Neural progenitor cell (in vitro differentiated cells): ENCODE measurements at regions not wholly inside any gene's neighbourhood (a gene's known extent, or its start where the extent isn't known, plus 50 kb on each side); places are given as distances from the start of the nearest gene placed in this dataset.

ENCODE experiments used
- DNase-seq: peaks from one replicate; pipeline ENCODE4 v3.0.0-alpha.2; 2016; ENCODE audit warnings: low spot score
- H2AFZ ChIP-seq: fragments of 200-600 bp; sonication (generic); replicated peaks from 2 replicates; pipeline ENCODE4 v1.6.1; 2016; ENCODE audit warnings: antibody characterized with exemption
- H3F3A ChIP-seq: fragments of 200-600 bp; sonication (generic); 2 replicates; pipeline ENCODE4 v1.6.1; 2016; ENCODE audit warnings: antibody characterized with exemption, low read depth
- H3K27ac ChIP-seq: fragments of 200-600 bp; sonication (generic); 2 replicates; pipeline ENCODE4 v1.5.1; 2016; ENCODE audit warnings: mild to moderate bottlenecking
- H3K27me3 ChIP-seq: fragments of 200-600 bp; sonication (generic); 2 replicates; pipeline ENCODE4 v1.6.1; 2016; ENCODE audit warnings: mild to moderate bottlenecking, moderate library complexity
- H3K36me3 ChIP-seq: fragments of 200-600 bp; sonication (generic); 2 replicates; pipeline ENCODE4 v1.5.1; 2016
- H3K4me1 ChIP-seq: fragments of 200-600 bp; sonication (generic); 2 replicates; pipeline ENCODE4 v1.6.1; 2016; ENCODE audit warnings: mixed run types
- H3K4me2 ChIP-seq: fragments of 200-600 bp; sonication (generic); 2 replicates; pipeline ENCODE4 v1.6.1; 2016
- H3K4me3 ChIP-seq: fragments of 200-600 bp; sonication (generic); 2 replicates; pipeline ENCODE4 v1.5.1; 2016
- H3K79me2 ChIP-seq: fragments of 200-600 bp; sonication (generic); 2 replicates; pipeline ENCODE4 v1.6.1; 2016; ENCODE audit warnings: low read depth
- H3K9ac ChIP-seq: fragments of 200-600 bp; sonication (generic); 2 replicates; pipeline ENCODE4 v1.6.1; 2016
- H3K9me3 ChIP-seq: fragments of 200-600 bp; sonication (generic); 2 replicates; pipeline ENCODE4 v1.5.1; 2016; ENCODE audit warnings: low read depth
- H4K20me1 ChIP-seq: fragments of 200-600 bp; sonication (generic); 2 replicates; pipeline ENCODE4 v1.6.1; 2016; ENCODE audit warnings: low read depth
- H3K27ac Mint-ChIP-seq: 3 replicates; pipeline ENCODE4 v1.8.0; 2021; ENCODE audit warnings: mixed read lengths
- H3K27me3 Mint-ChIP-seq: 2 replicates; pipeline ENCODE4 v1.8.0; 2022; ENCODE audit warnings: low read depth, mild to moderate bottlenecking, inconsistent platforms, moderate library complexity, mixed read lengths; ENCODE audit not compliant: insufficient read depth
- H3K36me3 Mint-ChIP-seq: 3 replicates; pipeline ENCODE4 v1.8.0; 2021; ENCODE audit warnings: mixed read lengths
- H3K4me1 Mint-ChIP-seq: 3 replicates; pipeline ENCODE4 v1.8.0; 2021; ENCODE audit warnings: mixed read lengths
- H3K4me3 Mint-ChIP-seq: 3 replicates; pipeline ENCODE4 v1.8.0; 2021; ENCODE audit warnings: mild to moderate bottlenecking, moderate library complexity, mixed read lengths
- H3K9me3 Mint-ChIP-seq: 3 replicates; pipeline ENCODE4 v1.8.0; 2020; ENCODE audit warnings: mixed read lengths
- EZH2 ChIP-seq: fragments of 200-600 bp; sonication (generic); IDR thresholded peaks from 2 replicates; pipeline ENCODE4 v1.6.1; 2017; ENCODE audit warnings: antibody characterized with exemption, mild to moderate bottlenecking, moderate library complexity
- EZH2phosphoT487 ChIP-seq: fragments of 200-600 bp; sonication (generic); IDR thresholded peaks from 2 replicates; pipeline ENCODE4 v1.6.1; 2017; ENCODE audit warnings: antibody characterized with exemption
- TF ChIP-seq, protein P1 (sequence below): fragments of 200-600 bp; sonication (generic); IDR thresholded peaks from 2 replicates; pipeline ENCODE4 v1.5.1; 2017; ENCODE audit warnings: antibody characterized with exemption, mild to moderate bottlenecking

DNA sequence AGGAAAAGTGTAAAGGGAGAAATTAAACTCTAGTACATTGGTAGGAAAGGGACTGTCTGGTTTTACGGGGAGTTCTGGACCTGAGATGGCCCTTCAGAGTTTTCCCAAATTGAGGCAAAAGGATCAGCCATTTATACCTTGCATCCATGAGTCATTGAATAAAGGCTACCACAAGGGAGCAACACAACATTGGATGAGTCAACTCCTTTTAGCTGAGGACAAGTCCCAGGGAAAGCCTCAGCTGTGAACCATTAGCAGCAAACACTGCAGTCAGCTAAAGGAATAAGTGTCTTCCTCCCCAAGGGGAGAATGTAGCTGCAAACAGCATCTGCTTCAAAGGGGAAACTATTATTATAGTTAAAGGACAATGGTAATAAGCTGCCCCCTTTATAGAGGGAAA, 468.7 kb upstream of the ID4 start:
- peak; percentile 2 for DNase-seq
- Histone ChIP-seq H3K4me1 (peaks cover 20% of the 10 kb centered on the region), H3K36me3 (no peaks in the 10 kb centered on the region), H4K20me1 (no peaks in the 10 kb centered on the region), H3K27me3 (no peaks in the 10 kb centered on the region), H3K9me3 (no peaks in the 10 kb centered on the region), H3K27ac (no peak overlapping the region), H3K4me2 (no peak overlapping the region), H2AFZ (no peak overlapping the region), H3K4me3 (no peak overlapping the region), H3K79me2 (no peaks in the 10 kb centered on the region), H3F3A (no peaks in the 10 kb centered on the region), H3K9ac (no peak overlapping the region)
- Mint-ChIP-seq H3K4me1 (peaks cover 27% of the 10 kb centered on the region), H3K4me3 (no peak overlapping the region), H3K27ac (no peak overlapping the region), H3K9me3 (peaks cover 11% of the 10 kb centered on the region), H3K27me3 (no peaks in the 10 kb centered on the region), H3K36me3 (peaks cover 3% of the 10 kb centered on the region)
- TF ChIP-seq EZH2phosphoT487, result no peak

DNA sequence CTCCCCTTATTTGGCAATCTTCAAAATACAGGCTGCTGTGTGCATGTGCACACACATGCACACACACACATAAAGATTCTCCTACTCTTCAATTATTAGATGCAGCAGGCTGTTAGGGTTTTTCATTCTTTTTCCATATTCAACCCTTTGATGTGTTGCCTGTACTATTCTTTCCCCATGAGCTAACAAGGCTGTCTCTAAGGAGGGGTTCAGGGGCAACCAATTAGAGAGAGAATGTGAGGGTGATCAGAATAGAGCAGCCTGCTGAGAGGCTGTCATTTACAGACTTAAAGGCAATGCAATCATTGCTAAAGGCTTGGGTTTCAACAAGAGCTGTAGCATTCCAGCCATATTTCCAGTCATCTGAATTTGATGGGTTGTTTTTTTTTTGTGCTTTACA, 467.4 kb upstream of the ID4 start:
- H3K27me3 ChIP-seq, result no peaks in the 10 kb centered on the region
- H3K9me3 ChIP-seq, result no peaks in the 10 kb centered on the region
- H3K9ac ChIP-seq, result no peak overlapping the region
- no peak overlapping the region for H3K27ac Mint-ChIP-seq
- H2AFZ ChIP-seq, result no peak overlapping the region
- DNase-seq, result peak; percentile 49
- TF ChIP-seq, protein P1, sequence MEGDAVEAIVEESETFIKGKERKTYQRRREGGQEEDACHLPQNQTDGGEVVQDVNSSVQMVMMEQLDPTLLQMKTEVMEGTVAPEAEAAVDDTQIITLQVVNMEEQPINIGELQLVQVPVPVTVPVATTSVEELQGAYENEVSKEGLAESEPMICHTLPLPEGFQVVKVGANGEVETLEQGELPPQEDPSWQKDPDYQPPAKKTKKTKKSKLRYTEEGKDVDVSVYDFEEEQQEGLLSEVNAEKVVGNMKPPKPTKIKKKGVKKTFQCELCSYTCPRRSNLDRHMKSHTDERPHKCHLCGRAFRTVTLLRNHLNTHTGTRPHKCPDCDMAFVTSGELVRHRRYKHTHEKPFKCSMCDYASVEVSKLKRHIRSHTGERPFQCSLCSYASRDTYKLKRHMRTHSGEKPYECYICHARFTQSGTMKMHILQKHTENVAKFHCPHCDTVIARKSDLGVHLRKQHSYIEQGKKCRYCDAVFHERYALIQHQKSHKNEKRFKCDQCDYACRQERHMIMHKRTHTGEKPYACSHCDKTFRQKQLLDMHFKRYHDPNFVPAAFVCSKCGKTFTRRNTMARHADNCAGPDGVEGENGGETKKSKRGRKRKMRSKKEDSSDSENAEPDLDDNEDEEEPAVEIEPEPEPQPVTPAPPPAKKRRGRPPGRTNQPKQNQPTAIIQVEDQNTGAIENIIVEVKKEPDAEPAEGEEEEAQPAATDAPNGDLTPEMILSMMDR, result no peak
- no peak for TF ChIP-seq EZH2
- no peak for TF ChIP-seq EZH2phosphoT487
- H3F3A ChIP-seq, result no peaks in the 10 kb centered on the region
- no peaks in the 10 kb centered on the region for H3K36me3 ChIP-seq
- H3K4me1 ChIP-seq, result peaks cover 20% of the 10 kb centered on the region
- H3K4me2 ChIP-seq, result peak overlapping the region; percentile 33
- H3K4me1 Mint-ChIP-seq, result peaks cover 27% of the 10 kb centered on the region
- H4K20me1 ChIP-seq, result no peaks in the 10 kb centered on the region
- H3K27ac ChIP-seq, result no peak overlapping the region
- peaks cover 11% of the 10 kb centered on the region for H3K9me3 Mint-ChIP-seq
- H3K4me3 Mint-ChIP-seq, result no peak overlapping the region
- no peak overlapping the region for H3K4me3 ChIP-seq
- peaks cover 3% of the 10 kb centered on the region for H3K36me3 Mint-ChIP-seq
- H3K79me2 ChIP-seq, result no peaks in the 10 kb centered on the region
- no peaks in the 10 kb centered on the region for H3K27me3 Mint-ChIP-seq

DNA sequence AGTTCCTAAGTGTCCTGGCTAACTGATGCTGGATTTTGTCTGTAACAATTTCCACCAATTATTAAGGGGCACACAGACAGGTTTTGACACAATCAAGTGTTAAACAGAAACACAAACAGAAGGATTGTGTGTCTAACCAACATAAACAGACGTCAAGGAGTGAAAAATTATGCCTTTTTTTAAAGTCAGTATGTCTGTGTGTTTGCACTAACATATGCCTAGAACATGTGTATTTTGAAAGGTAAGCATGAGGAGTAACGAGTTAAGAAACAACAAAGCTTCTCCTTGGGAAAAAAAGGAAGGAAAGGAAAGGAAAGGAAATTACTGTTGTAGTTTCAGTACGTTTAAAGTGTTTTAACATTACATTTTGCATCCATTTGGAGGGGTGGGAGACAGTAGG, 466.3 kb upstream of the ID4 start:
- Histone ChIP-seq H2AFZ (peak overlapping the region; percentile 84), H3K27me3 (no peaks in the 10 kb centered on the region), H3K4me1 (peaks cover 20% of the 10 kb centered on the region), H3K9ac (no peak overlapping the region), H3K36me3 (no peaks in the 10 kb centered on the region), H3K4me2 (peak overlapping the region; percentile 20), H3K4me3 (no peak overlapping the region), H3K27ac (no peak overlapping the region), H3K79me2 (no peaks in the 10 kb centered on the region), H4K20me1 (no peaks in the 10 kb centered on the region), H3K9me3 (no peaks in the 10 kb centered on the region), H3F3A (no peaks in the 10 kb centered on the region)
- peak overlapping the region; percentile 4 for H3K27ac Mint-ChIP-seq
- H3K36me3 Mint-ChIP-seq, result peaks cover 3% of the 10 kb centered on the region
- TF ChIP-seq EZH2phosphoT487 (no peak), EZH2 (no peak)
- TF ChIP-seq, protein P1, result no peak
- peaks cover 27% of the 10 kb centered on the region for H3K4me1 Mint-ChIP-seq
- no peak for DNase-seq
- peaks cover 11% of the 10 kb centered on the region for H3K9me3 Mint-ChIP-seq
- peaks cover 2% of the 10 kb centered on the region for H3K27me3 Mint-ChIP-seq
- H3K4me3 Mint-ChIP-seq, result no peak overlapping the region

DNA sequence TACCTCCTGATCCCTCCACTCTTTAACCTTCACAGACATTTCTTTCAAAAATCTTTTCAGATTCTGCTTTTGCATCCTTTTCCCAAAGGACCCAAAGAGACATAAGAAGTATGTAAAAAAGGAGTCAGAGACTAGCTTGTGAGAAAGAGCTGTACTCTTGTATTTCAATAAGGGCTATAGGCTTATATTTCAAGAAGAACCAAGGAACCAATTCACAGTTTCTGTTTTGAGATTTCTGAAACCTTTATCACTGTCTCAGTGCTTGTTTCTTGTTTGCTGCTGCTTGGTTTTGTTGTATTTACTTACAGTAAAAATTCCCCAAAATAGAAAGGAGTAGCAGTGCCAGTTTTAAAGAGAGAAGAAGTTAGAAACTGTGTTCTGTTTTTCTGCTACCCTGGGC, 461.6 kb upstream of the ID4 start:
- Histone ChIP-seq H3K27ac (no peak overlapping the region), H3K27me3 (no peaks in the 10 kb centered on the region), H3K4me3 (no peak overlapping the region), H4K20me1 (no peaks in the 10 kb centered on the region), H3K4me1 (peaks cover 7% of the 10 kb centered on the region), H3K9ac (no peak overlapping the region), H3K36me3 (no peaks in the 10 kb centered on the region), H2AFZ (no peak overlapping the region), H3K4me2 (no peak overlapping the region), H3K9me3 (no peaks in the 10 kb centered on the region), H3K79me2 (no peaks in the 10 kb centered on the region), H3F3A (no peaks in the 10 kb centered on the region)
- Mint-ChIP-seq H3K27me3 (peaks cover 2% of the 10 kb centered on the region), H3K27ac (no peak overlapping the region), H3K36me3 (no peaks in the 10 kb centered on the region), H3K4me1 (peaks cover 13% of the 10 kb centered on the region), H3K4me3 (no peak overlapping the region), H3K9me3 (peaks cover 7% of the 10 kb centered on the region)
- TF ChIP-seq EZH2phosphoT487, result no peak
- DNase-seq, result no peak
